MV-4-11 (cell line): ENCODE measurements at regions not wholly inside any gene's neighbourhood (a gene's known extent, or its start where the extent isn't known, plus 50 kb on each side); places are given as distances from the start of the nearest gene placed in this dataset.
"Not testable (repeated sequence)": the region's sequence is repeated elsewhere in the genome, so short reads cannot be mapped to it uniquely, and the experiment has no call there.

ENCODE experiments used
- DNase-seq: peaks from one replicate; lab custom pipeline; 2025; lab: John Stamatoyannopoulos, UW

GRCh38 chr5:53733853-53734252 lies 173.4 kb downstream of the NDUFS4 start:
- DNase-seq: no peak

GRCh38 chr5:53738105-53738504 lies 177.7 kb downstream of the NDUFS4 start:
- DNase-seq: no peak

- DNase-seq: no peak
These were observed 178.7 kb downstream of the NDUFS4 start for GRCh38 chr5:53739111-53739510.

GRCh38 chr5:53749621-53750020 lies 189.2 kb downstream of the NDUFS4 start:
- no peak for DNase-seq

GRCh38 chr5:53752282-53752681 lies 191.8 kb downstream of the NDUFS4 start:
- DNase-seq: not testable (repeated sequence)

GRCh38 chr5:53766673-53767072 lies 206.2 kb downstream of the NDUFS4 start:
- no peak for DNase-seq

- DNase-seq: no peak
These were observed 217.6 kb downstream of the NDUFS4 start for GRCh38 chr5:53777864-53778618.

- peak; percentile 75 for DNase-seq
These were observed 219.1 kb downstream of the NDUFS4 start for GRCh38 chr5:53779541-53779981.

GRCh38 chr5:53782620-53783019 lies 222.2 kb downstream of the NDUFS4 start:
- DNase-seq: no peak

- DNase-seq: no peak
These were observed 223.3 kb downstream of the NDUFS4 start for GRCh38 chr5:53783624-53784228.

- DNase-seq: no peak
These were observed 224.2 kb downstream of the NDUFS4 start for GRCh38 chr5:53784596-53784995.

- DNase-seq: no peak
These were observed 225.5 kb downstream of the NDUFS4 start for GRCh38 chr5:53785924-53786323.

GRCh38 chr5:53790026-53790425 lies 229.6 kb downstream of the NDUFS4 start:
- DNase-seq: no peak

GRCh38 chr5:53792338-53792737 lies 231.9 kb downstream of the NDUFS4 start:
- no peak for DNase-seq

- not testable (repeated sequence) for DNase-seq
These were observed 239.2 kb downstream of the NDUFS4 start for GRCh38 chr5:53799644-53800043.

- not testable (repeated sequence) for DNase-seq
These were observed 248.0 kb downstream of the NDUFS4 start for GRCh38 chr5:53808392-53808791.

GRCh38 chr5:53814819-53815218 lies 254.4 kb downstream of the NDUFS4 start:
- DNase-seq: peak; percentile 11

- DNase-seq: no peak
These were observed 255.0 kb downstream of the NDUFS4 start for GRCh38 chr5:53815471-53815870.

- DNase-seq: no peak
These were observed 256.7 kb downstream of the NDUFS4 start for GRCh38 chr5:53817183-53817582.

GRCh38 chr5:53819482-53819881 lies 259.0 kb downstream of the NDUFS4 start:
- DNase-seq: no peak

- DNase-seq: no peak
These were observed 259.8 kb downstream of the NDUFS4 start for GRCh38 chr5:53820119-53820801.

GRCh38 chr5:53820802-53821171 lies 260.3 kb downstream of the NDUFS4 start:
- DNase-seq: no peak

- no peak for DNase-seq
These were observed 264.6 kb downstream of the NDUFS4 start for GRCh38 chr5:53825016-53825415.
